Upper lobe of left lung (tissue), 6 donors: ENCODE measurements at regions not wholly inside any gene's neighbourhood (a gene's known extent, or its start where the extent isn't known, plus 50 kb on each side); places are given as distances from the start of the nearest gene placed in this dataset.

Source experiments
- ATAC-seq, 2 donors: fragments of 200-7000 bp; cut with Tn5 transposase; one replicate each; pipeline ENCODE4 v1.9.1; 2022; ENCODE audit warnings: mild to moderate bottlenecking in 2 of 2, moderate library complexity in 2 of 2; ENCODE audit not compliant: low FRiP score in 2 of 2
- DNase-seq, 2 donors: peaks; one replicate each; pipeline ENCODE4 v3.0.0-alpha.2; 2019 to 2020
- H3K27ac ChIP-seq, 4 donors: fragments of 200-600 bp; sonication (generic); one replicate each; pipeline ENCODE4 v1.5.1; 2016 to 2019
- H3K27me3 ChIP-seq, 4 donors: fragments of 200-600 bp; sonication (generic); one replicate each; pipeline ENCODE4 v1.5.1; 2017 to 2019
- H3K36me3 ChIP-seq, 4 donors: fragments of 200-600 bp; sonication (generic); one replicate each; pipeline ENCODE4 v1.5.1; 2016 to 2019
- H3K4me1 ChIP-seq, 4 donors: fragments of 200-600 bp; sonication (generic); one replicate each; pipeline ENCODE4 v1.5.1; 2018 to 2019
- H3K4me3 ChIP-seq, 4 donors: fragments of 200-600 bp; sonication (generic); one replicate each; pipeline ENCODE4 v1.5.1; 2017 to 2019; ENCODE audit warnings: mild to moderate bottlenecking in 2 of 4, moderate library complexity in 1 of 4
- H3K9me3 ChIP-seq, 4 donors: fragments of 200-600 bp; sonication (generic); one replicate each; pipeline ENCODE4 v1.5.1; 2018 to 2019
- CTCF ChIP-seq, 6 experiments: fragments of 450-650 bp in 4 of 6; fragments of 200-600 bp in 2 of 6; sonication (generic) in 2 of 6; IDR thresholded peaks; one replicate each; pipeline ENCODE4 v1.5.1; 2016 to 2019; ENCODE audit warnings: antibody characterized with exemption in 6 of 6
- EP300 ChIP-seq, 4 donors: sonication (generic); formaldehyde crosslinking; IDR thresholded peaks; one replicate each; pipeline ENCODE4 v1.5.1; 2017; ENCODE audit warnings: antibody characterized with exemption in 4 of 4, control low read depth in 2 of 4
- POLR2A ChIP-seq, 4 donors: fragments of 450-650 bp; IDR thresholded peaks; one replicate each; pipeline ENCODE4 v1.5.1; 2016 to 2017; ENCODE audit warnings: antibody characterized with exemption in 4 of 4, mild to moderate bottlenecking in 2 of 4
- POLR2AphosphoS5 ChIP-seq, 2 donors: sonication (generic); formaldehyde crosslinking; IDR thresholded peaks; one replicate each; pipeline ENCODE4 v1.5.1; 2017; ENCODE audit warnings: antibody characterized with exemption in 2 of 2
- WGBS, 2 donors: methylation state at CpG; one replicate each; pipeline ENCODE4 v1.1.5; 2017 to 2018; 5-methylcytosine and 5-hydroxymethylcytosine counted together
- donor health status: DM: no; HTN: no; CAD: no; lungs with moderate emphysema.
- donor health status: DM: no; HTN: yes; CAD: no; lungs with severe emphysema.

- Histone ChIP-seq H3K4me3 (no peak overlapping the region), H3K9me3 (no peaks in the 10 kb centered on the region), H3K36me3 (no peaks in the 10 kb centered on the region)
These were observed 60.0 kb upstream of the TEX51 start for GRCh38 chr2:126838716-126838985.

GRCh38 chr2:126839796-126840195, 58.9 kb upstream of the TEX51 start:
- DNase-seq: no peak
- Histone ChIP-seq H3K4me1 (no peaks in the 10 kb centered on the region), H3K9me3 (no peaks in the 10 kb centered on the region), H3K27ac (no peak overlapping the region), H3K36me3 (no peaks in the 10 kb centered on the region), H3K27me3 (no peaks in the 10 kb centered on the region), H3K4me3 (no peak overlapping the region)
- ATAC-seq: peak in 1 of 2 donors; percentile 32
- TF ChIP-seq POLR2A (IDR thresholded peaks at IDR 0.05): no peak
- no peak for TF ChIP-seq POLR2AphosphoS5 (IDR thresholded peaks at IDR 0.05)
- TF ChIP-seq CTCF (IDR thresholded peaks at IDR 0.05): no peak
- no peak for TF ChIP-seq EP300 (IDR thresholded peaks at IDR 0.05)

More at GRCh38 chr2:126838716-126838985, 60.0 kb upstream of the TEX51 start:
- H3K27me3 ChIP-seq: no peaks in the 10 kb centered on the region
- 24 to 48% methylated on average over 3 of the region's 3 CpGs for WGBS, 2 donors
- no peak for ATAC-seq
- H3K4me1 ChIP-seq: no peaks in the 10 kb centered on the region
- H3K27ac ChIP-seq: no peak overlapping the region
- DNase-seq: no peak
- TF ChIP-seq EP300 (IDR thresholded peaks at IDR 0.05): no peak
- no peak for TF ChIP-seq POLR2A (IDR thresholded peaks at IDR 0.05)
- TF ChIP-seq POLR2AphosphoS5 (IDR thresholded peaks at IDR 0.05): no peak
- no peak for TF ChIP-seq CTCF (IDR thresholded peaks at IDR 0.05)

- H3K36me3 ChIP-seq: no peaks in the 10 kb centered on the region
- no peaks in the 10 kb centered on the region for H3K4me1 ChIP-seq
- WGBS, 2 donors: 65 to 83% methylated on average over 1 of the region's 1 CpG
- ATAC-seq (no peak), DNase-seq (no peak)
- H3K27ac ChIP-seq: no peak overlapping the region
- no peak overlapping the region for H3K4me3 ChIP-seq
- TF ChIP-seq CTCF (IDR thresholded peaks at IDR 0.05): no peak
- no peak for TF ChIP-seq EP300 (IDR thresholded peaks at IDR 0.05)
- no peak for TF ChIP-seq POLR2AphosphoS5 (IDR thresholded peaks at IDR 0.05)
- TF ChIP-seq POLR2A (IDR thresholded peaks at IDR 0.05): no peak
- no peaks in the 10 kb centered on the region for H3K27me3 ChIP-seq
- no peaks in the 10 kb centered on the region for H3K9me3 ChIP-seq
These were observed 55.6 kb upstream of the TEX51 start for GRCh38 chr2:126843081-126843480.

- no peak for ATAC-seq
- H3K36me3 ChIP-seq: no peaks in the 10 kb centered on the region
- no peak for DNase-seq
- no peaks in the 10 kb centered on the region for H3K9me3 ChIP-seq
- H3K27ac ChIP-seq: no peak overlapping the region
- no peaks in the 10 kb centered on the region for H3K4me1 ChIP-seq
- no peaks in the 10 kb centered on the region for H3K27me3 ChIP-seq
- no peak for TF ChIP-seq POLR2AphosphoS5 (IDR thresholded peaks at IDR 0.05)
- no peak for TF ChIP-seq EP300 (IDR thresholded peaks at IDR 0.05)
- no peak for TF ChIP-seq CTCF (IDR thresholded peaks at IDR 0.05)
- TF ChIP-seq POLR2A (IDR thresholded peaks at IDR 0.05): no peak
- no peak overlapping the region for H3K4me3 ChIP-seq
- WGBS, 2 donors: 76 to 81% methylated on average over 4 of the region's 4 CpGs
These were observed 52.4 kb upstream of the TEX51 start for GRCh38 chr2:126846241-126846640.
